HL-60/S4 (cell line): ENCODE measurements at regions not wholly inside any gene's neighbourhood (a gene's known extent, or its start where the extent isn't known, plus 50 kb on each side); places are given as distances from the start of the nearest gene placed in this dataset.

Experiments used
- in situ Hi-C: fragments of 300-500 bp; cut with MboI; formaldehyde crosslinking; loops from 2 replicates; pipeline ENCODE4 v1.14.3; 2022; ENCODE audit warnings: low sequenced_read_pairs

- in situ Hi-C loops, result no loop called here
Measured at GRCh38 chr20:21033817-21034216, 72.3 kb downstream of the LINC00237 start.

- in situ Hi-C loops, result no loop called here
Measured at GRCh38 chr20:21031666-21032065, 74.5 kb downstream of the LINC00237 start.

GRCh38 chr20:21029341-21029740, 76.8 kb downstream of the LINC00237 start:
- in situ Hi-C loops, result no loop called here

- in situ Hi-C loops, result no loop called here
Measured at GRCh38 chr20:21028921-21029320, 77.2 kb downstream of the LINC00237 start.

- in situ Hi-C loops, result no loop called here
Measured at GRCh38 chr20:21028436-21028835, 77.7 kb downstream of the LINC00237 start.

- in situ Hi-C loops, result no loop called here
Measured at GRCh38 chr20:21027569-21027968, 78.6 kb downstream of the LINC00237 start.

GRCh38 chr20:21026951-21027350, 79.2 kb downstream of the LINC00237 start:
- in situ Hi-C loops, result no loop called here

GRCh38 chr20:21024420-21024819, 81.7 kb downstream of the LINC00237 start:
- in situ Hi-C loops, result no loop called here

GRCh38 chr20:21022925-21023324, 83.2 kb downstream of the LINC00237 start:
- in situ Hi-C loops, result no loop called here

- in situ Hi-C loops, result no loop called here
Measured at GRCh38 chr20:21021472-21021790, 84.7 kb downstream of the LINC00237 start.

- in situ Hi-C loops, result no loop called here
Measured at GRCh38 chr20:21020659-21021471, 85.3 kb downstream of the LINC00237 start.

- in situ Hi-C loops, result no loop called here
Measured at GRCh38 chr20:21019814-21020658, 86.1 kb downstream of the LINC00237 start.

- in situ Hi-C loops, result no loop called here
Measured at GRCh38 chr20:21019468-21019813, 86.7 kb downstream of the LINC00237 start.

- in situ Hi-C loops, result no loop called here
Measured at GRCh38 chr20:21018576-21018975, 87.6 kb downstream of the LINC00237 start.

GRCh38 chr20:21017528-21018085, 88.6 kb downstream of the LINC00237 start:
- in situ Hi-C loops, result no loop called here

GRCh38 chr20:21016751-21017150, 89.4 kb downstream of the LINC00237 start:
- in situ Hi-C loops, result no loop called here

GRCh38 chr20:21014528-21014927, 91.6 kb downstream of the LINC00237 start:
- in situ Hi-C loops, result no loop called here

GRCh38 chr20:21008951-21009350, 97.2 kb downstream of the LINC00237 start:
- in situ Hi-C loops, result no loop called here

- in situ Hi-C loops, result no loop called here
Measured at GRCh38 chr20:21006611-21007010, 99.5 kb downstream of the LINC00237 start.

GRCh38 chr20:21004386-21005076, 101.6 kb downstream of the LINC00237 start:
- in situ Hi-C loops, result no loop called here

GRCh38 chr20:21003902-21004301, 102.3 kb downstream of the LINC00237 start:
- in situ Hi-C loops, result no loop called here
